NCI-H774 (cell line): ENCODE measurements at regions not wholly inside any gene's neighbourhood (a gene's known extent, or its start where the extent isn't known, plus 50 kb on each side); places are given as distances from the start of the nearest gene placed in this dataset.
"Not testable (repeated sequence)": the region's sequence is repeated elsewhere in the genome, so short reads cannot be mapped to it uniquely, and the experiment has no call there.

Source experiments
- DNase-seq: peaks from one replicate; lab custom pipeline; 2025; lab: John Stamatoyannopoulos, UW

DNA sequence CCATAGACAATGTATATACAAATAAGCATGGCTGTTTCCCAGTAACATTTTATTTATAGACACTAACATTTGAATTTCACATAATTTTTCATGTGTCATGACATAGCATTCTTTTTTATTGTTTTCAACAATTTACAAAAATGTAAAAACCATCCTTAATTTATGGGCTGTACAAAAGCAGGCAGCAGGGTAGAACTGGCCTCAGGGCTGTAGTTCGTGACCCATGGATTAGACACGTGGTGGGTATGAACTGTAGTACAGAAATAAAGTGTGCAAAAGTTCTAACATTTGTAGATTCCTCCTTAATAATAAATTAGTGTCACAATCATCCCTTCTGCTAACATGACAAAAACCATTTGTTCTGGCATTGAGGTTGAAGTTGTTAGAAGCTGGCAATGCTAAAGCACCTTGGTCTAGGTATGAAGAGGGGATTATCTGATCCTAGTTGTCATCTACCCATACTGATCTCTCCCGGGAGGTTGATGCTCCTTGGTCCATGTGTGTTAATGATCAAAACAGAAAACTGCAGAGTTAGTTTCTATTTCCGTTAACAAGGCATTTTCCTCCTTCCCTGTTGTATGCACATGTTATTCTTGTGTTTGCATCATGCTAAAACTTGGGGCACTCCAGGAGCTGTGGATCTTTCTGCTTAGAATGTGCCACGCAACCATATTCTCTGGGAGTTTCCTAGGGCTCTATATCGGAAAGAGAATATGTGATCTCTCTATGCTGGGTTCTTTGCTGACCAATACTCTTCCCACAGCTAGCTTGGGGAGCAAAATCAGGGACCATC, 917.6 kb downstream of the TLE1 start:
- no peak for DNase-seq

GRCh38 chr9:80763536-80763935, 925.8 kb downstream of the TLE1 start:
- no peak for DNase-seq

DNA sequence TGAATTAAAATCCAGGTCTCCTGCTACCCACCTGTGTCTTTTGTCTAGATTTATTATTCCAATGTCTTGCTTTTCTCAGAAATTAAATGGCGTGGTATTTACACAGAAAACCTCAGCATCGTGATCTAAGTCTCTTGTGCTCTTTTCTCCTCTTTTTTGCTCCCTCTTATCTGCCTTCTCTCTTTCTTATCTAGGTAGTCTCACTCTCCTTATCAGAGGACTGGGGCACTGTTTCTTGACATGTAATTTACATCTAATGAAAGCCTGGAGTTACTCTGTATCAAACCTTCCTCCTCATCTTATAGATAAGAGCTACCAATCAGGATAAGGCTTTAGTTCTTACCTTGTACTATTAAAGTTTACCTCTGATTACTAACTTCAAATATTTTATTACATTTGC, 933.8 kb downstream of the TLE1 start:
- no peak for DNase-seq

DNA sequence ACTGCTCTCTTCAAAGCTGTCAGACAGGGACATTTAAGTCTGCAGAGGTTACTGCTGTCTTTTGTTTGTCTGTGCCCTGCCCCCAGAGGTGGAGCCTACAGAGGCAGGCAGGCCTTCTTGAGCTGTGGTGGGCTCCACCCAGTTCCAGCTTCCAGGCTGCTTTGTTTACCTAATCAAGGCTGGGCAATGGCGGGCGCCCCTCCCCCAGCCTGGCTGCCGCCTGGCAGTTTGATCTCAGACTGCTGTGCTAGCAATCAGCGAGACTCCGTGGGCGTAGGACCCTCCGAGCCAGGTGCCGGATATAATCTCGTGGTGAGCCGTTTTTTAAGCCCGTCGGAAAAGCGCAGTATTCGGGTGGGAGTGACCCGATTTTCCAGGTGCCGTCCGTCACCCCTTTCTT, 942.3 kb downstream of the TLE1 start:
- not testable (repeated sequence) for DNase-seq

DNA sequence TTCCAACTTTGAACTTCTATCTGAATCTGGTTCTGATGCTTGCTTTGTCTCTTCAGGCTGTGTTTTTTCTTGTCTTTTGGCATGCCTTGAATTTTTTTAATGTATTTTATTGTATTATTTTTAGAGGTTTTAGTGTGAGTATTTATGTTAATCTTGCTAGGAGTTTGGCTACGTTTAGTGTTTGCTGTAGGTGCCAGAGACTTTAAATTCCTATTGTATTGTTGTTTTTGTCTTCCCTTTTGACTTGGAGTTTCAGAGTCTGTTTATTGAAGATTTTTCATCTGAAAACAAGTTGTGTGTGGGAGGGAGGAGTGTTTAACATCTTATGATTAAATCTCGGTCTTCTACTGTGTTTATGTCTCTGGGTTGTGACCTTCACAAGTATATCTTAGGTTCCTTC, 956.8 kb downstream of the TLE1 start:
- DNase-seq = no peak

DNA sequence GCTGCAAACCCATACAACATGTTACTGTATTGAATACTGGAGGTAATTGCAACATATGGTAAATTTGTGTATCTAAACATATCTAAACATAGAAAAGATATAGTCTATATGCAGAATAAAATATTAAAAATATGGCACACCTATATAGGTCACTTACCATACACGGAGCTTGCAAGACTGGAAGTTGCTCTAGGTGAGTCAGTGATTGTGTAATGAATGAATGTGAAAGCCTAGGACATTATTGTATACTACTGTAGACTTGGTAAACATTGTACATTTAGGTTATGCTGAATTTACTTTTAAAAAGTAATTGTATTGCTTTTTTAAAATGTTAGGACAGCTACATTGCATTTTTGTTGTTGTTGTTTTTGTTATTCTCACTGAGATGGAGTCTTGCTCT, 968.8 kb downstream of the TLE1 start:
- no peak for DNase-seq

- DNase-seq = no peak
Measured at GRCh38 chr9:80707120-80707519, 982.2 kb downstream of the TLE1 start.

- DNase-seq = no peak
Measured at GRCh38 chr9:80701061-80701460, 988.3 kb downstream of the TLE1 start.

- DNase-seq = no peak
Measured at GRCh38 chr9:80699511-80699998, 989.8 kb downstream of the TLE1 start.

GRCh38 chr9:80698725-80699410, 990.5 kb downstream of the TLE1 start:
- DNase-seq = no peak

- no peak for DNase-seq
Measured at GRCh38 chr9:80692751-80693150, 996.6 kb downstream of the TLE1 start.

- no peak for DNase-seq
Measured at GRCh38 chr9:80691229-80691628, 998.1 kb downstream of the TLE1 start.

DNA sequence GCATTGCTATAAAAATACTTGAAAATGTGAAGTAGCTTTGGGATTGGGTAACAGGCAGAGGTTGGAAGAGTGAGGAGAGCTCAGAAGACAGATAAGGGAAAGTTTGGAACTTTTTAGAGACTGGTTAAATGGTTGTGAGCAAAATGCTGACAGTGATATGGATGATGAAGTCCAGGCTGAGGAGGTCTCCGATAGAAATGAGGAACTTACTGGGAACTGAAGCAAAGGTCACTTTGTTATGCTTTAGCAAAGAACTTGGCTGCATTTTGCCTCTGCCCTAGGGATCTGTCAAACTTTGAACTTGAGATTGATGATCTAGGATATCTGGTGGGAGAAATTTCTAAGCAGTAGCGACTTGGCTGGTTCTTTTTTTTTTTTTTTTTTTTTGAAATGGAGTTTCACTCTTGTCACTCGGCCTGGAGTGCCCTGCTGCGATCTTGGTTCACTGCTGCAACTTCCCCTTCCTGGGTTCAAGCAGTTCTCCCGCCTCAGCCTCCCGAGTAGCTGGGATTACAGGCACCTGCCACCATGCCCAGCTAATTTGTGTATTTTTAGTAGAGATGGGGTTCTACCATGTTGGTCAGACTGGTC, 998.9 kb downstream of the TLE1 start:
- DNase-seq = no peak

- no peak for DNase-seq
Measured at GRCh38 chr9:80679916-80680315, 1009.4 kb downstream of the TLE1 start.

GRCh38 chr9:80678906-80679305, 1010.4 kb downstream of the TLE1 start:
- DNase-seq = no peak

- no peak for DNase-seq
Measured at GRCh38 chr9:80673496-80673895, 1015.9 kb downstream of the TLE1 start.

GRCh38 chr9:80665479-80665878, 1023.9 kb downstream of the TLE1 start:
- no peak for DNase-seq

GRCh38 chr9:80664327-80665210, 1024.8 kb downstream of the TLE1 start:
- DNase-seq = no peak

DNA sequence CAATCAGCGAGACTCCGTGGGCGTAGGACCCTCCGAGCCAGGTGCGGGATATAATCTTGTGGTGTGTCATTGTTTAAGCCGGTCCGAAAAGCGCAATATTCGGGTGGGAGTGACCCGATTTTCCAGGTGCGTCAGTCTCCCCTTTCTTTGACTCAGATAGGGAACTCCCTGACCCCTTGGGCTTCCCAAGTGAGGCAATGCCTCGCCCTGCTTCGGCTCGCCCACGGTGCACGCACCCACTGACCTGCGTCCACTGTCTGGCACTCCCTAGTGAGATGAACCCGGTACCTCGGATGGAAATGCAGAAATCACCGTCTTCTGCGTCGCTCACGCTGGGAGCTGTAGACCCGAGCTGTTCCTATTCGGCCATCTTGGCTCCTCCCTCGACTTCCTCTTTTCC, 1029.6 kb downstream of the TLE1 start:
- not testable (repeated sequence) for DNase-seq

DNA sequence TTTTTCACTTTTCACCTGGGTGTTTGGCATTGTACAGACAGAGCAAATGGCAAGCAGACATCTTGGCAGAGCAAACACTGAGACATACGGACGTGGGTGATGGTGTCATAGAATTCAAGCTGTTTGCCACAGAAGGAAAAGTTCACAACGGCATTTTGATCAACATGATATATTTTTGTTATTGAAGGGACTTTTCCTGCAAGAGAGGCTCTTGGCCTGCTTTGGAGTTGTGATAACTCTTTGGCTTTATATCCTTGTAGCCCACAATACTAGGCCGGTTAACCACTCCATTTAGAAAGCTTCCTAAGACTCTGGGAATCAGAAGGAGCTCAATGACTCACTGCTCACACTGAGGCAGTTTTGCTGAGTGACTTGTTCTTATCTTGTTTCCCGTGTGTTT, 1038.3 kb downstream of the TLE1 start:
- no peak for DNase-seq

- DNase-seq = no peak
Measured at GRCh38 chr9:80649496-80649895, 1039.9 kb downstream of the TLE1 start.

GRCh38 chr9:80649001-80649420, 1040.3 kb downstream of the TLE1 start:
- no peak for DNase-seq
